OCI-LY3 (cell line): ENCODE measurements at regions not wholly inside any gene's neighbourhood (a gene's known extent, or its start where the extent isn't known, plus 50 kb on each side); places are given as distances from the start of the nearest gene placed in this dataset.
A peak's percentile ranks its signal among the peaks of the same experiment; 100 is the strongest.

Experiments
- H2AFZ ChIP-seq: fragments of 200-600, 300-600 bp; shearing (Covaris generic); 2 replicates; pipeline ENCODE4 v1.6.0; 2014; ENCODE audit warnings: antibody characterized with exemption, low read depth, low read length
- H3K27ac ChIP-seq: fragments of 200-600, 300-600 bp; sonication (generic); 2 replicates; pipeline ENCODE4 v1.5.1; 2014; ENCODE audit warnings: mild to moderate bottlenecking, low read length, moderate library complexity, mixed read lengths
- H3K27me3 ChIP-seq: fragments of 200-600, 300-600 bp; sonication (generic); 2 replicates; pipeline ENCODE4 v1.6.1; 2014; ENCODE audit warnings: low read depth, low read length, mixed read lengths
- H3K36me3 ChIP-seq: fragments of 200-600, 300-600 bp; sonication (generic); replicated peaks from 2 replicates; pipeline ENCODE3; 2014; ENCODE audit warnings: low read depth, low read length, mixed read lengths
- H3K4me1 ChIP-seq: fragments of 300-600, 200-600 bp; sonication (generic); 2 replicates; pipeline ENCODE4 v1.6.1; 2014; ENCODE audit warnings: low read length, mixed read lengths
- H3K4me2 ChIP-seq: fragments of 200-600, 300-600 bp; sonication (generic); 2 replicates; pipeline ENCODE4 v1.6.1; 2014; ENCODE audit warnings: low read length, mixed read lengths
- H3K4me3 ChIP-seq: fragments of 300-600, 200-600 bp; sonication (generic); 2 replicates; pipeline ENCODE4 v1.5.1; 2014; ENCODE audit warnings: antibody characterized with exemption, mild to moderate bottlenecking, low read length, moderate library complexity
- H3K79me2 ChIP-seq: fragments of 300-600, 200-600 bp; shearing (Covaris generic); 2 replicates; pipeline ENCODE4 v1.6.1; 2014; ENCODE audit warnings: mild to moderate bottlenecking, low read length, mixed read lengths
- H3K9ac ChIP-seq: fragments of 300-600, 200-600 bp; shearing (Covaris generic); 2 replicates; pipeline ENCODE4 v1.6.0; 2014; ENCODE audit warnings: mild to moderate bottlenecking, low read length, moderate library complexity
- H3K9me3 ChIP-seq: fragments of 200-600, 300-600 bp; shearing (Covaris generic); 2 replicates; pipeline ENCODE4 v1.6.1; 2014; ENCODE audit warnings: low read length, mixed read lengths; ENCODE audit not compliant: insufficient read depth
- H4K20me1 ChIP-seq: fragments of 200-600, 300-600 bp; sonication (generic); 2 replicates; pipeline ENCODE4 v1.6.1; 2016; ENCODE audit warnings: low read length, mixed read lengths; ENCODE audit not compliant: insufficient read depth
- CTCF ChIP-seq: fragments of 200-600, 300-600 bp; sonication (generic); IDR thresholded peaks from 2 replicates; pipeline ENCODE4 v1.5.1; 2014; ENCODE audit warnings: antibody characterized with exemption, low read length, low read depth
- EZH2phosphoT487 ChIP-seq: fragments of 200-600 bp; shearing (Covaris generic); IDR thresholded peaks from 2 replicates; pipeline ENCODE4 v1.6.1; 2018; ENCODE audit warnings: antibody characterized with exemption, mixed run types, low read depth

- H3K79me2 ChIP-seq: no peaks in the 10 kb centered on the region
Measured at GRCh38 chr7:115719963-115720362, 310.6 kb downstream of the TFEC start.

GRCh38 chr7:115709664-115710063, 320.9 kb downstream of the TFEC start:
- TF ChIP-seq CTCF (no peak), EZH2phosphoT487 (no peak)
- Histone ChIP-seq H3K9ac (no peak overlapping the region), H4K20me1 (no peaks in the 10 kb centered on the region), H3K79me2 (no peaks in the 10 kb centered on the region), H3K4me3 (no peak overlapping the region), H3K4me1 (peaks cover 16% of the 10 kb centered on the region), H3K27ac (no peak overlapping the region), H3K4me2 (no peak overlapping the region), H3K27me3 (no peaks in the 10 kb centered on the region), H3K9me3 (no peaks in the 10 kb centered on the region), H2AFZ (no peak overlapping the region), H3K36me3 (no peaks in the 10 kb centered on the region)

More at GRCh38 chr7:115719963-115720362, 310.6 kb downstream of the TFEC start:
- H3K9me3 ChIP-seq: no peaks in the 10 kb centered on the region
- H3K27me3 ChIP-seq: no peaks in the 10 kb centered on the region
- peak overlapping the region; percentile 30 for H3K4me3 ChIP-seq
- peak overlapping the region; percentile 38 for H3K4me2 ChIP-seq
- no peak overlapping the region for H3K27ac ChIP-seq
- no peaks in the 10 kb centered on the region for H3K36me3 ChIP-seq
- H3K4me1 ChIP-seq: peaks cover 6% of the 10 kb centered on the region; the same call in 1 of the 2 replicates
- H2AFZ ChIP-seq: peak overlapping the region; percentile 61; the same call in 1 of the 2 replicates
- TF ChIP-seq CTCF: no peak
- TF ChIP-seq EZH2phosphoT487: no peak
- no peak overlapping the region for H3K9ac ChIP-seq
- H4K20me1 ChIP-seq: no peaks in the 10 kb centered on the region

GRCh38 chr7:115708013-115708341, 322.6 kb downstream of the TFEC start:
- Histone ChIP-seq H3K4me1 (0 out of 2 replicates have a peak, but pooled peaks cover 4% of the 10 kb centered on the region), H3K9me3 (no peaks in the 10 kb centered on the region), H3K9ac (no peak overlapping the region), H4K20me1 (no peaks in the 10 kb centered on the region), H3K4me3 (no peak overlapping the region), H3K27ac (no peak overlapping the region), H2AFZ (peak overlapping the region; percentile 78; the same call in 1 of the 2 replicates), H3K36me3 (no peaks in the 10 kb centered on the region), H3K79me2 (no peaks in the 10 kb centered on the region), H3K4me2 (peak overlapping the region; percentile 45; the same call in 1 of the 2 replicates), H3K27me3 (no peaks in the 10 kb centered on the region)
- TF ChIP-seq EZH2phosphoT487 (no peak), CTCF (no peak)

GRCh38 chr7:115707258-115708012, 323.1 kb downstream of the TFEC start:
- Histone ChIP-seq H3K27me3 (no peaks in the 10 kb centered on the region), H3K4me3 (peak overlapping the region; percentile 51), H3K9ac (no peak overlapping the region), H2AFZ (peak overlapping the region; percentile 78), H3K79me2 (no peaks in the 10 kb centered on the region), H3K9me3 (no peaks in the 10 kb centered on the region), H3K36me3 (no peaks in the 10 kb centered on the region), H3K4me2 (peak overlapping the region; percentile 45), H3K4me1 (0 out of 2 replicates have a peak, but pooled peaks cover 4% of the 10 kb centered on the region), H4K20me1 (no peaks in the 10 kb centered on the region), H3K27ac (no peak overlapping the region)
- TF ChIP-seq EZH2phosphoT487: no peak
- TF ChIP-seq CTCF: peak; percentile 76
